HG03060 (cell line): ENCODE measurements at regions not wholly inside any gene's neighbourhood (a gene's known extent, or its start where the extent isn't known, plus 50 kb on each side); places are given as distances from the start of the nearest gene placed in this dataset.

ENCODE experiments used
- ATAC-seq: cut with Tn5 transposase; IDR thresholded peaks from one replicate; pipeline ENCODE4 v1.9.1; 2021; ENCODE audit warnings: low read depth, moderate number of reproducible peaks; ENCODE audit not compliant: unreplicated experiment

- no peak for ATAC-seq
Observed at GRCh38 chr7:21353388-21353780, 74.5 kb upstream of the SP4 start.

- no peak for ATAC-seq
Observed at GRCh38 chr7:21354284-21354683, 73.6 kb upstream of the SP4 start.

- peak; percentile 71 for ATAC-seq
Observed at GRCh38 chr7:21355406-21355874, 72.4 kb upstream of the SP4 start.

- no peak for ATAC-seq
Observed at GRCh38 chr7:21356616-21357015, 71.3 kb upstream of the SP4 start.

GRCh38 chr7:21357151-21358097 lies 70.5 kb upstream of the SP4 start:
- ATAC-seq: no peak

- no peak for ATAC-seq
Observed at GRCh38 chr7:21358648-21359047, 69.2 kb upstream of the SP4 start.

GRCh38 chr7:21359163-21359562 lies 68.7 kb upstream of the SP4 start:
- ATAC-seq: no peak

- ATAC-seq: no peak
Observed at GRCh38 chr7:21361413-21362125, 66.3 kb upstream of the SP4 start.

GRCh38 chr7:21364801-21365271 lies 63.0 kb upstream of the SP4 start:
- peak; percentile 75 for ATAC-seq

GRCh38 chr7:21365866-21366624 lies 61.8 kb upstream of the SP4 start:
- no peak for ATAC-seq

- ATAC-seq: no peak
Observed at GRCh38 chr7:21367081-21367480, 60.8 kb upstream of the SP4 start.

- no peak for ATAC-seq
Observed at GRCh38 chr7:21367537-21367936, 60.3 kb upstream of the SP4 start.

- ATAC-seq: no peak
Observed at GRCh38 chr7:21368317-21368716, 59.6 kb upstream of the SP4 start.

- no peak for ATAC-seq
Observed at GRCh38 chr7:21370283-21370982, 57.5 kb upstream of the SP4 start.

GRCh38 chr7:21371360-21371759 lies 56.5 kb upstream of the SP4 start:
- no peak for ATAC-seq

GRCh38 chr7:21373031-21373430 lies 54.9 kb upstream of the SP4 start:
- ATAC-seq: no peak

- ATAC-seq: no peak
Observed at GRCh38 chr7:21374134-21374533, 53.7 kb upstream of the SP4 start.

- no peak for ATAC-seq
Observed at GRCh38 chr7:21377545-21377944, 50.3 kb upstream of the SP4 start.
